ENCODE measurements at regions not wholly inside any gene's neighbourhood (a gene's known extent, or its start where the extent isn't known, plus 50 kb on each side); places are given as distances from the start of the nearest gene placed in this dataset.

- Mint-ChIP-seq H3K4me1 (ENCODE audit: low read depth, unreplicated experiment) (peaks cover 4% of the 10 kb centered on the region), H3K27ac (ENCODE audit: unreplicated experiment) (no peak overlapping the region), H3K4me3 (ENCODE audit: unreplicated experiment) (no peak overlapping the region), H3K27me3 (ENCODE audit: low read depth, unreplicated experiment) (no peaks in the 10 kb centered on the region), H3K9me3 (ENCODE audit: unreplicated experiment) (no peaks in the 10 kb centered on the region), H3K36me3 (ENCODE audit: low read depth, unreplicated experiment) (no peaks in the 10 kb centered on the region)
- H3K4me2 ChIP-seq (ENCODE audit: low read length) = no peak overlapping the region
- peak; percentile 59 for DNase-seq (ENCODE audit: low read depth)
- no peaks in the 10 kb centered on the region for H3K36me3 ChIP-seq (ENCODE audit: insufficient read depth, low read length)
- H3K27me3 ChIP-seq (ENCODE audit: insufficient read depth, low read length) = no peaks in the 10 kb centered on the region
- H3K9ac ChIP-seq (ENCODE audit: low read length) = no peak overlapping the region
- H2AFZ ChIP-seq (ENCODE audit: low read depth, low read length) = no peak overlapping the region
- H3K79me2 ChIP-seq (ENCODE audit: insufficient read depth, low read length) = no peaks in the 10 kb centered on the region
- no peak for FAIRE-seq
- H3K27ac ChIP-seq (ENCODE audit: low read depth, low read length) = no peak overlapping the region
- H3K4me3 ChIP-seq (ENCODE audit: insufficient read depth, low read depth, low read length) = no peak overlapping the region
- no peaks in the 10 kb centered on the region for H3K4me1 ChIP-seq (ENCODE audit: insufficient read depth, low read length)
- no peaks in the 10 kb centered on the region for H3K9me3 ChIP-seq (ENCODE audit: insufficient read depth, low read depth, low read length)
- no peak for TF ChIP-seq CTCF (IDR thresholded peaks at IDR 0.05; ENCODE audit: insufficient read depth, low read depth, low read length)
- TF ChIP-seq EZH2 (IDR thresholded peaks at IDR 0.05; ENCODE audit: insufficient read depth, low read length) = no peak
- no peaks in the 10 kb centered on the region for H4K20me1 ChIP-seq (ENCODE audit: insufficient read depth, low read length)
These were observed 1106.8 kb downstream of the IGSF11 start for GRCh38 chr3:117927825-117928224.

GRCh38 chr3:117928836-117929235 is 1105.8 kb downstream of the IGSF11 start:
- H3K4me1 ChIP-seq (ENCODE audit: insufficient read depth, low read length) = no peaks in the 10 kb centered on the region
- no peak overlapping the region for H3K4me2 ChIP-seq (ENCODE audit: low read length)
- Mint-ChIP-seq H3K27ac (ENCODE audit: unreplicated experiment) (no peak overlapping the region), H3K4me1 (ENCODE audit: low read depth, unreplicated experiment) (peaks cover 4% of the 10 kb centered on the region), H3K9me3 (ENCODE audit: unreplicated experiment) (no peaks in the 10 kb centered on the region), H3K4me3 (ENCODE audit: unreplicated experiment) (no peak overlapping the region), H3K27me3 (ENCODE audit: low read depth, unreplicated experiment) (no peaks in the 10 kb centered on the region), H3K36me3 (ENCODE audit: low read depth, unreplicated experiment) (no peaks in the 10 kb centered on the region)
- H3K9me3 ChIP-seq (ENCODE audit: insufficient read depth, low read depth, low read length) = no peaks in the 10 kb centered on the region
- no peaks in the 10 kb centered on the region for H3K36me3 ChIP-seq (ENCODE audit: insufficient read depth, low read length)
- no peak for TF ChIP-seq CTCF (IDR thresholded peaks at IDR 0.05; ENCODE audit: insufficient read depth, low read depth, low read length)
- no peak for TF ChIP-seq EZH2 (IDR thresholded peaks at IDR 0.05; ENCODE audit: insufficient read depth, low read length)
- H3K27me3 ChIP-seq (ENCODE audit: insufficient read depth, low read length) = no peaks in the 10 kb centered on the region
- no peak overlapping the region for H2AFZ ChIP-seq (ENCODE audit: low read depth, low read length)
- H4K20me1 ChIP-seq (ENCODE audit: insufficient read depth, low read length) = no peaks in the 10 kb centered on the region
- H3K79me2 ChIP-seq (ENCODE audit: insufficient read depth, low read length) = no peaks in the 10 kb centered on the region
- no peak overlapping the region for H3K27ac ChIP-seq (ENCODE audit: low read depth, low read length)
- H3K9ac ChIP-seq (ENCODE audit: low read length) = no peak overlapping the region
- FAIRE-seq (no peak), DNase-seq (ENCODE audit: low read depth) (no peak)
- no peak overlapping the region for H3K4me3 ChIP-seq (ENCODE audit: insufficient read depth, low read depth, low read length)

GRCh38 chr3:117932441-117932840 is 1102.2 kb downstream of the IGSF11 start:
- Histone ChIP-seq H3K4me3 (ENCODE audit: insufficient read depth, low read depth, low read length) (no peak overlapping the region), H4K20me1 (ENCODE audit: insufficient read depth, low read length) (no peaks in the 10 kb centered on the region), H3K27me3 (ENCODE audit: insufficient read depth, low read length) (no peaks in the 10 kb centered on the region), H3K9me3 (ENCODE audit: insufficient read depth, low read depth, low read length) (no peaks in the 10 kb centered on the region), H2AFZ (ENCODE audit: low read depth, low read length) (no peak overlapping the region), H3K9ac (ENCODE audit: low read length) (no peak overlapping the region), H3K27ac (ENCODE audit: low read depth, low read length) (no peak overlapping the region), H3K4me2 (ENCODE audit: low read length) (no peak overlapping the region), H3K4me1 (ENCODE audit: insufficient read depth, low read length) (no peaks in the 10 kb centered on the region), H3K79me2 (ENCODE audit: insufficient read depth, low read length) (no peaks in the 10 kb centered on the region), H3K36me3 (ENCODE audit: insufficient read depth, low read length) (no peaks in the 10 kb centered on the region)
- TF ChIP-seq EZH2 (IDR thresholded peaks at IDR 0.05; ENCODE audit: insufficient read depth, low read length) = no peak
- no peak for TF ChIP-seq CTCF (IDR thresholded peaks at IDR 0.05; ENCODE audit: insufficient read depth, low read depth, low read length)
- DNase-seq (ENCODE audit: low read depth) = no peak
- H3K36me3 Mint-ChIP-seq (ENCODE audit: low read depth, unreplicated experiment) = no peaks in the 10 kb centered on the region
- no peak overlapping the region for H3K4me3 Mint-ChIP-seq (ENCODE audit: unreplicated experiment)
- H3K4me1 Mint-ChIP-seq (ENCODE audit: low read depth, unreplicated experiment) = peaks cover 4% of the 10 kb centered on the region
- H3K27ac Mint-ChIP-seq (ENCODE audit: unreplicated experiment) = no peak overlapping the region
- no peaks in the 10 kb centered on the region for H3K9me3 Mint-ChIP-seq (ENCODE audit: unreplicated experiment)
- no peak for FAIRE-seq
- H3K27me3 Mint-ChIP-seq (ENCODE audit: low read depth, unreplicated experiment) = no peaks in the 10 kb centered on the region

Data from astrocyte (in vitro differentiated cells and primary cell).